ENCODE measurements at regions not wholly inside any gene's neighbourhood (a gene's known extent, or its start where the extent isn't known, plus 50 kb on each side); places are given as distances from the start of the nearest gene placed in this dataset.
A peak's percentile ranks its signal among the peaks of the same experiment; 100 is the strongest.

DNA sequence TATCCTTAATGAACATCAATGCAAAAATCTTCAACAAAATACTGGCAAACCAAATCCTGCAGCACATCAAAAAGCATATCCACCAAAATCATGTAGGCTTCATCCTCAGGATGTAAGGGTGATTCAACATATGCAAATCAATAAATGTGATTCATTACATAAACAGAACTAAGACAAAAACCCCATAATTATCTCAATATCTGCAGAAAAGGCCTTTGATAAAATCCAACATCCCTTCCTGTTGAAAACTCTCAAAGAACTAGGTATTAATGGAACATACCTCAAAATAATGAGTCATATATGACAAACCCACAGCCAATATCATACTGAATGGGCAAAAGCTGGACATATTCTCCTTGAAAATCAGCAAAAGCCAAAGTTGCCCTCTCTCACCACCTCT is 54.6 kb upstream of the DEPDC1 start:
- no peak for FAIRE-seq

GRCh38 chr1:68558321-68559026 is 61.6 kb upstream of the DEPDC1 start:
- no peak for FAIRE-seq
- no peak for DNase-seq (ENCODE audit: low spot score)

More for the DNA sequence above, 54.6 kb upstream of the DEPDC1 start:
- no peak for DNase-seq (ENCODE audit: low spot score)

DNA sequence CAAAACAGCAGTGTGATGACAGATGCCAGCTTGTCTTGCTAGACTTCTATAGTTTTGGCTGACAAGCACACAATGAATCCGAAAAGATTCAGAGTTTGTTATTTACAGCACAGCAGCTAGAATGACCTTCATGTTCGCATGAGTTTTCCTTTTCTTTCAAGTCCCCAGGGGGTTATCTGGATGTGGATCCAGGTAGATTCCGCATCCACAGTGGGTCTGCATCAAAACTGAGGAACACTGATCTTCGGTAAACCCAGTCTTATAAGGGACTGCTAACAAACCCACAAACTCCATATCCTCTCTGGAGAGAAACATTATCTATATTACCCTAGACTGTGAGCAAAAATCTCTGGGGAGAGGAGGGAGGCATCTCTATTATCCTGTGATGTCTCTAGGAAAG is 69.0 kb upstream of the DEPDC1 start:
- DNase-seq (ENCODE audit: low spot score) = no peak
- no peak for FAIRE-seq

GRCh38 chr1:68570871-68571270 is 74.0 kb upstream of the DEPDC1 start:
- DNase-seq (ENCODE audit: low spot score) (no peak), FAIRE-seq (no peak)

- FAIRE-seq = no peak
Measured at GRCh38 chr1:68571454-68572235, 74.8 kb upstream of the DEPDC1 start.

DNA sequence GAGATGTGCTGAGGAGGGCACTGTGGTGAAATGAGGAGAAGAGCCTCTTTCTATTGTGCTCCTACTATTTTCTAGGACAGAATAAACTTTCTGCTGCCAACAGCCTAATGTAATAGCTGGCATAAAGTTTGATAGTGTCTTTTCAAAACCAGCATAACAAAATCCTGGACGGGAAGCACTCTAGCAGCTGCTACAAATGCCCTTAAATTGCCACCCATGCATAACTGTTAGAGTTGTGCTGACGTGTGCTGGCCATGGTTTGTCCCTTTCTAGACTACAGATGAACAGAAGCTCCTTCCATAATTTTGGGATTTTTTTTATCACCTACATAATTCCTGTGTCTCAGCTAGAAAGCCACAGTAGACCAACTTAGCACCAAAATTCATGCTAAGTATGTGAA is 88.5 kb upstream of the DEPDC1 start:
- FAIRE-seq (no peak), DNase-seq (ENCODE audit: low spot score) (no peak)

More at GRCh38 chr1:68571454-68572235, 74.8 kb upstream of the DEPDC1 start:
- no peak for DNase-seq (ENCODE audit: low spot score)

DNA sequence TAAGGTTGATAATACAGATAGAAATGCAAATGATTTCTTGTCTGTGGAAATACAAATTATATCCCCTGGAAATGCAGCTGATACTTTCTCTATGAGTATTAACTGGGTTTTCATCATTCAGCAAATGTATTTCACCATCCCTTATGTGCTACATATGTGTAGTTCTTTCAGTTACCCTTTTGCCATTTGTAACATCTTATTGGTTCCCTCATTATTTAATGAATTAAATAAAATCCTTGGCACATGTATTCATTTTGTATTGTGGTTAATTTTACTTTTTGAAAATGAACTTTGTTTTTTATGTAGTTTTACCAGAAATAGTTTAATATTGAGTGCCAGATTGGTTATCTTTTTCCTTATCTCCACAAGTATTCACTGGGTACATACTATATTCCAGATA is 89.9 kb upstream of the DEPDC1 start:
- no peak for DNase-seq (ENCODE audit: low spot score)
- no peak for FAIRE-seq

DNA sequence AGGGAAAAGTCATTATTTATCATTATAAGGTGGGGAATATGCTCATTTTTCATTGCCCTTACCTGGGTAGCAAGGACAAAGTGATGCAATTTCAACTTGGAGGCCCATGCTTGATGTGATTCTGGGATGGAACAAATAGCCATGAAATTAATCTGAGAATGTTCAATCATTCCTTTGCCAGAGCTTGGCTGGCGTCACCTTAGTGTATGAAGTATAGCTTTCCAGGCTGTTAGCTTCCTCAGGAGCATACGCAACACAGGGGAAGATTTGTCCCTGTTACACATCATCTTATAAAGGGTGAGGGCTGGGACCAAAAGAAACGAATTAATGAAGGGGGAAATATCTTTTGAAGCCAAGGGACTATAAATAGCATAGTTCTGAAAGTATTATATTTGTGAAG is 91.4 kb upstream of the DEPDC1 start:
- DNase-seq (ENCODE audit: low spot score) (no peak), FAIRE-seq (no peak)

DNA sequence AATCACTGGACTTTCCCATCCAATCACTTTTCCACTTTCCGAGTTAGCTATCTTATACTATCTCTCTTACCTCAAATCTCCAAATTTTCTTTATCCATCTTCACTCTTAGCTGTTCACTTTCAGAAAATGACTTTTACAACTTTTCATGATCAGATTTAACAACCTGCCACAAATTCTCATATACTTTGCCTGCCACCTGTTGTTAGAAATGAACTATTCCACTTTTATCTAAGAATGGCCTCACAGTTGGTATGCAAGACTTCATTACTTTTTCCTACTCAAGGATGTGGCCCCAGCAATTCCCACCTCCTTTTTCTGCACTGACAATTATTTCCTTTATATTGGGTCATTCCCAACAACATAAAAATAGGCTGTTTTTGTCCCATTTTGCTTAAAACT is 93.6 kb upstream of the DEPDC1 start:
- DNase-seq (ENCODE audit: low spot score) (no peak), FAIRE-seq (no peak)

- DNase-seq (ENCODE audit: low spot score) (no peak), FAIRE-seq (no peak)
Measured at GRCh38 chr1:68594851-68595250, 98.0 kb upstream of the DEPDC1 start.

DNA sequence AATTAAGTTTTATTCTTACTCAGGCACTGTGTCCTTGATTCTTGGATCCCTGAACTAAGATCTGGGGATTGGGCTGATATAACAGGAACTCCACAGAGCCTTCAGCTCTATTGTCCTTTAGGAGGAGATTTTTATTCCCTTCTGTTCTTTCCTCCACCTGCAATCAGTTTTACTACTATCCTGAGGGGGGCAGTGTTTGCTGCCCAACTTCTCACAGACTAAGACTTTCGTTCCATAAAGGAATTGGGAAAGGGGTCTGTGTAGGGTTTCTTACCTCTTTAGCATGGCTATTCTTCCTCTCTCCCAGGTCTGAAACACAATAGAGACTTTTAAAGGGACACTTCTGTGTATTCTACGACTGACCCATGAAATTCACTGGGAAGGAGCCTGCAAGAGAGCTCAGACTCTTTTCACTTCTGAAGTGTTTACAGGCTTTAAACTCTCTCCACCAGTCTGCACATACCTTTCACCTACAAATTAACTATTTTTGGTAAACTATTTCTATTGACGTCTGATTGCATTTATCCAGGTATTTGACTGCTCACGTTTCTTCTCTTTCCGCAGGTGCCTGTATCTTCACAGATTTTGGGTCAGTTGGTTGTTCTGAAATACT is 103.3 kb upstream of the DEPDC1 start:
- FAIRE-seq (no peak), DNase-seq (ENCODE audit: low spot score) (peak; percentile 9)

DNA sequence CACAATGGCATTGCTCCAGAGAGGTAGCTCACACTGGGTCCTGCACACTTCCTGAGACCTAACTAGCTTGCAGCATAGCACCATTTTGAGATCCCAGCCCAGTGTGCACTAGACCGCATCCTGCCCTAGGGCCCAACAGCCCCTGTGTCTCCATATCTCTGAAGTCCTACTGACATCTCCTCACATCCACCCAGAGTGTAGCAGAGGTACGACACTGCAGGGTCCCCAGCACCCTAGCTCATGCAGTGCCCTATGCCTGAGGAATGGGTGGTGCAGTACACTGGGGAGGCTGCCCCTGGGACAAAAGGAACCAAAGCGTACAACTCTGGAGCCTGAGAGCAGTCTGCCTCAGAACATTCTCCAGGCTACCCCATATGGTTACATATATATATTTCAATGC is 111.4 kb upstream of the DEPDC1 start:
- DNase-seq (ENCODE audit: low spot score) = no peak
- no peak for FAIRE-seq

- FAIRE-seq (no peak), DNase-seq (ENCODE audit: low spot score) (no peak)
Measured at GRCh38 chr1:68615312-68615711, 118.4 kb upstream of the DEPDC1 start.

GRCh38 chr1:68617942-68618341 is 121.1 kb upstream of the DEPDC1 start:
- no peak for DNase-seq (ENCODE audit: low spot score)
- FAIRE-seq = no peak

GRCh38 chr1:68620571-68620970 is 123.7 kb upstream of the DEPDC1 start:
- no peak for FAIRE-seq
- no peak for DNase-seq (ENCODE audit: low spot score)

- DNase-seq (ENCODE audit: low spot score) = no peak
- FAIRE-seq = no peak
Measured at GRCh38 chr1:68623700-68624099, 126.8 kb upstream of the DEPDC1 start.

DNA sequence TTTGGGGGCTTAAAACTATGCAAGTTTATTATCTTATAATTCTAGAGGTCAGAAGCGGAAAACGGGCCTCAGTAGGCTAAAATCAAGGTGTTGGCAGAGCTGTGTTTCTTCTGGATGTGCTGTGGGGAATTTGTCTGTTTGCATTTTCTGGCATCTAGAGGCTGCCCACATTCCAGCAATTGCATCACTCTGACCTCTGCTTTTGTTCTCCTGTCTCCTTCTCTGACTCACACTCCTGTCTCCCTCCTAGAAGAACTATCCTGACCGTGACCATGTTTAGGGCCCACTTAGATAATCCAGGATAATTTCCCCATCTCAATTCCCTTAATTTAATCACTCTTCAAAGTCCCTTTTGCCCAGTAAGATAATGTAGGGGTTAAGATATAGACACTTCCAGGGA is 127.4 kb upstream of the DEPDC1 start:
- no peak for FAIRE-seq
- DNase-seq (ENCODE audit: low spot score) = peak; percentile 43

DNA sequence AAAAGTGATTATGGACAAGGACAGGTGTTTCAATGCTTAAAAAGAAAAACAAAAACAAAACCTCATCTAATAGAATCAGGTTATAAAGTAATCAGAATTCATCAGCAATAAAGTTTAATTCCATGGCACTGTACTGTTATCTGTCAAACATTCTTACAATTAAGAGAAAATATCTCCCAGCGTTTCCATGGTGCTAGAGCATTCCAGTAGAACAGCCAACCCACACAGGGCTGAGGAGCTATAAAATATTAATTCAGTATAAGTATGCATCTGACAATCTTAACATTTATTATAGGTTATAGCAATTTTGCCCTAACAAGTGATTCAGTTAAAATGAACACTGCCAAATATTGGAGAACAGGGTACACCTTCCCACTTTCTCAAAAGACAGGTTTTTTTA is 128.7 kb upstream of the DEPDC1 start:
- DNase-seq (ENCODE audit: low spot score) = no peak
- FAIRE-seq = no peak

DNA sequence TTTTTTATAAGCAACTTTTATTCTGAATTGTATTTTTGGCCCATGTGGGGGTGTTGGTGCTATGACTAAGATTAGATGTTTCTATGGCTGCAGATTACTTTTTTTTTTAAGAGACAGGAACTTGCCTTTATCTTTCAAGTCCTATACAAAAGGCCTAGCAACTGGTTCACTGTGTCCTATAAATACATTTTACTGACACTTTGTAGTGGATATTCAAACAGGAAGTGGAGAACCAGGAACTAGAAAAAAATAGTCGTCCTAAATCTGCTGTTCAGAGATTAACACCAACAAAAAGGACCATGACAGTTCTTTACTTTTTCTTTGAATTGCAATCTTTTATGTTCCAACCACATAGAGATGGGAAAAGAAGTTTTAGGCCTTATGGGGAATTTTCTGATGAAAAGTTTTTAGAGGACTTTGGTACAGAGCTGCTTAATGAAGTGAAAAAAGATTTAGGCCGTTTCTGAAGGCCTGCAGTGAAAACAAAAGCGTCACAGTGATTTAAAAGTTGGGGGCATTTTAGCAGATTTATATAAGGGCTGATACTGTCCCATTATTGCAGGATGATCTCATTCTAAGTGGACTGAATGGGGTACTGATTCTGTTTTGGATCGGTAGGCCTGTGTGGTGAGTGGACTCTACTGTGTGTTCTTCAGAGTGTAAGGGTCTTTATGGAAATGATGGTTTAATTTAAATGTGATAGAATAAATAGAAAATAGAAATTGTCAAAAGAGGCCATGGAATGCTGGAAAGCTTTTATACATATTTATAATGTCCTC is 136.4 kb upstream of the DEPDC1 start:
- DNase-seq (ENCODE audit: low spot score) (no peak), FAIRE-seq (no peak)

DNA sequence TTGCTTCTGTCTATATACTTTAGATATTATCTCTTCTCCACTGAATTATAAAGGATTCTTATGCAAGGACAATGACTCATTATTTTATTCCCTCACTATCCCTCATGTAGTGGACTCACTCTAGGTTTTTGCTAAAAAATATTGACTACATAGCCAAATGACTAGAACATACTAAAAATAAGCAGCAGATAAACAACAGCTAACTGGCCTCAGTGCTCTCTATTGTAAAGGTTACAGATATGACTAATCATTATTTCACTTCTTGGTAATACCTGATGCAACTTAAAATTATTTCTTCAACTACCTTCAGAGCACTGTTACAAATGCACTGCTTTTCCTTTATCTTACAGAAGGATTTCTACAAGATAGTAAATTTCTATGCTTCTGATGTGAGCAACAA is 147.6 kb upstream of the DEPDC1 start:
- DNase-seq (ENCODE audit: low spot score) (no peak), FAIRE-seq (no peak)

- DNase-seq (ENCODE audit: low spot score) (no peak), FAIRE-seq (no peak)
Measured at GRCh38 chr1:68651115-68651514, 154.2 kb upstream of the DEPDC1 start.

GRCh38 chr1:68653882-68654281 is 157.0 kb upstream of the DEPDC1 start:
- DNase-seq (ENCODE audit: low spot score) (no peak), FAIRE-seq (no peak)
